ENCODE measurements at regions not wholly inside any gene's neighbourhood (a gene's known extent, or its start where the extent isn't known, plus 50 kb on each side); places are given as distances from the start of the nearest gene placed in this dataset.

DNA sequence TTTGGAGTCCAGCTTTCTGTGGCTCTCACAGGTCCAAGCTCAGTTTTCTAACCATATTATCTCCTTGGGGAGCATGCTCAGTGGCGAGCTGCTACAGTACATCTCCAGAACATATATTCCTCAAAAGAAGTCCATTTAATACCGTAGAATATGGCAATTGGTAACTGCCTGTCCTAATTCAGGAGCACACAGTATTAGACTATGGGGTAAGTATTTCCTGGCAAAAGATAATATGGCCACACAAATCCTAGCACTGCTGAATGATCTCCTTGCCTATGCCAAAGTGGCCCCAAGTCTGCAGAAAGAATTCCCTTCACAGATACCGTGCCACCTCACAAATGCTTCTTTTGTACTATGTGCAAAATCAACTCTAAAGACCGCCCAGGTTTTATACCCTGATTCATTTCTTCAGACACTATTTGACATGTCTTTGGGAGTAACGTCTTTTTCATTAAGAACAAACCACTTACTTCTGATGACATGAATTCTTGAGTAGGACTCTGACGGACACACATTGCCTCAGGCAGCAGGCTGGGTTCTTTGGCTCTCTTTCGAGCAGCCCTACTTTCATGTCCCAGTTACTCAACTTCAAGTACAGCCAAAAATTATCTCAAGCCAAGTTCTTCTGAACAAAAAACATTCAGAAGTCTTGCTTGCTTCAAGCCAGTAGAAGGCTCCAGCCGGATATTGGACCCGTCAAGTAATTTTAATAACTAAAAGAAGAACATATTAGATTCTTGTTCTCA is 368.3 kb upstream of the DCBLD2 start:
- in situ Hi-C loops (cut with HindIII; ENCODE audit: low sequenced_read_pairs): no loop called here
- peak; percentile 36 for DNase-seq (ENCODE audit: low spot score)

DNA sequence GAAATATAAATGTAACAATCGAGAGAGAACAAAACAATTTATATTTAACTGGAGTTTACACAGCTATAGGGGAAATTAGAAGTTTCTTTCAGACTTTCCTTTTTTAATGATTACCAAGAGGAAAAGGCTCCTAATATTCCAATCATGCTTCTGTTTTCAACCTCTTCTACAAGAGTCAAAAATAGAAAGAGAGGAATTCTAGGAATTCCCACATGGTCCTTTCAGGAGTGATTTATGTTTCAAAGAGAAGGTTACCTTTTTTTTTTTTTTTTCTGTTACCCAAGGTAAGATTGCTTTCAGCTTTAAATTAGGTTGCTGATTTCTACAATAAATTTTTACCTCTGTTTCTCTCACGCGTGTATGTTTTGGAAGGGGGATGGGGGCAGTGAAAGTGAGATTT is 355.3 kb upstream of the DCBLD2 start:
- in situ Hi-C loops (cut with HindIII; ENCODE audit: low sequenced_read_pairs): no loop called here

DNA sequence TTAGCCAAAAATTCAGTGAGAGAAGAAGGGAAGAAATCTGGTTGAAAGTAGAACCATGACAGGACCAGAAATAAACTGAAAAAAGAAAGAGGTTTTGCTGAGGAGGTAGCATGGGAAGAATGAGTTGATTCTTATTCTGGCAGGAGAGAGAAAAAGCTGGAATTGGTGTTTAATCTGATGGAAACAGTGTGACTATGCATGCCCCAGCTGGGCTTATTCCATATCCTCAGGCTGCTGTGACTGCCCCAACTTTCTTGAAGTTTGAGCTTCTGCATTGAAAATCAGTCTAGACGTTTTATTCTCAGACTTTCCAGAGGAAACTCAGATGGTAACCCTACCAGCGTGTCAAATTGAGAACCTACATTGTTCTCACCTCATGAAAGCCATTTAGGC is 352.5 kb upstream of the DCBLD2 start:
- in situ Hi-C loops (cut with HindIII; ENCODE audit: low sequenced_read_pairs): no loop called here
- no peak for DNase-seq (ENCODE audit: low spot score)

More for the DNA sequence above, 355.3 kb upstream of the DCBLD2 start:
- no peak for DNase-seq (ENCODE audit: low spot score)

DNA sequence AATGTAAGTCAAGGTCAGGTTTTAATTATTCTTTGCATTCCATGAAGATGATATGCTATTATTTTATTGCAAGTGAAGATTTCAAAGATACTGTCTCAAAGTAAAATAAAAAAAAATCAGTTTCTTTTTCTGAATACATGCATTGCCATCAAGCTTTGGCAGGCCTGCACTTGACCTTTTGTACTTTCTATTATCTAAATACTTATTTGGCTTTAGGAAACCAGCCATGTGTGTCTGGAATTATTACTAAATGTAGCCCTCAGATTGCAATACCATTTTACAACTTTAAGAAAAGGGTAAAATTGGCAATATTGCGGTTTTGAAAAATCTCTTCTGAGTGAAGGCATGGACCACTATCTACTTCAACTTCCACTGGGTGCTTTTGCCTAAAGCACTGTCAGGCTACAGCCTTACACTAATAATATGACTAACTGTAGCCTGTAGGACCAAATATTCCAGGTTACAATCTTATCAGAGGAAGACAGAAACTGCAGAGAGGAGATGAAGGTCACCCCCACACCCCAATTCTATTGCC is 349.4 kb upstream of the DCBLD2 start:
- no peak for DNase-seq (ENCODE audit: low spot score)
- in situ Hi-C loops (cut with HindIII; ENCODE audit: low sequenced_read_pairs): no loop called here

DNA sequence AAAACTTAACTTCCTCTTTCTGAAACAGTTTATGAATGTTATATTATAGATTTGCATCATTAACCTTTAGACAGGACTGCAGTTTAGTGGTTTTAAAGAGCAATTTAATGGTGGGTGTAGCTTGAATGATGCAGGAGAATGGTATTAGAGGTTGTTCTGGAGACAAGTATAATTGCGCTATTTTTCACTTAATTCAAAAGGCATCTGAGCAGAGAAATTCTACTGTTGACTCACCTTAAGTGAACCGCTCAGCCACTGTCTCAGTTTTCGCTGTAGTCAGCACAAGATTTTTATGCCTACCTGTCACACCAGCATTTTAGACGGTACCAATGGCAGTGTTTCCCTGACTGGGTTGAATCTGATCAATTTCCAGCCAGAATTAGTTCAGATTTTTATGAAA is 348.8 kb upstream of the DCBLD2 start:
- DNase-seq (ENCODE audit: low spot score): no peak
- in situ Hi-C loops (cut with HindIII; ENCODE audit: low sequenced_read_pairs): no loop called here

DNA sequence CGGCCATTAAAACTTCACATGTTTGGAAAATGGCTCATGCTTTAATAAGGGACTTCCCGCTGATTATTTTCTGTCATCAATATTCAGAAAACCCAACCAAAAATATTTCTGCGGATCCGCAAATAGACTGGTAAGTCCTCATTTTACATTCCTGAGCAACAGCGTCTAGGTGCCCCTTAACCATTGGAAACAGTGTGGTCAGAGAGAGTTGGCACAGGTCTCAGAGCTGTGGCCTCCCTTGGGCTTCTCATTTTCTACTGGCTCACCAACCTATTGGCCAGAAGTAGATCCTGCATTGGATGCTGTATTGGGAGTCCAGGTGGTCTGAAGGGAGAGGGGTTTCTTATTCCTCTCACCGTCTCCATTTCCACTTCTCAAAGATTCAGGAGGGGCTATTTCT is 348.1 kb upstream of the DCBLD2 start:
- in situ Hi-C loops (cut with HindIII; ENCODE audit: low sequenced_read_pairs): no loop called here
- no peak for DNase-seq (ENCODE audit: low spot score)

DNA sequence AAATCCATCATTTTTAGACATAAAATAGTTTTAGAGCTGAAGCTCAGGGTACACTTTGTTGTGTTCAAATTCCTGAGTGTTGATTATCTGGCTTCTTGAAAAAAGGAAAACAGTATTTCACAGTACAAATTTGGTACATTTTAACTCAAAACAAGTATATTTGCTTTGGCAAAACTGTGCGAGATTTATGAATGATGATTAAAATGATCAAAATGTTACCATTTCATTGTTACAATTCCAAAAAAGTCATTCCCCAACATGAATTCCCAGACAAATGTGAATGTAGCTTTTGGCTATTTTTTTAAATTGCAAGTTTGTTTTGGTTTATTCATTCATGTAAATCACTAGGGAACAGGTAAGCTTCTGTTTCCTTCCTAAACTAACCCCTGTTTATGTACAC is 347.4 kb upstream of the DCBLD2 start:
- in situ Hi-C loops (cut with HindIII; ENCODE audit: low sequenced_read_pairs): no loop called here
- DNase-seq (ENCODE audit: low spot score): no peak

DNA sequence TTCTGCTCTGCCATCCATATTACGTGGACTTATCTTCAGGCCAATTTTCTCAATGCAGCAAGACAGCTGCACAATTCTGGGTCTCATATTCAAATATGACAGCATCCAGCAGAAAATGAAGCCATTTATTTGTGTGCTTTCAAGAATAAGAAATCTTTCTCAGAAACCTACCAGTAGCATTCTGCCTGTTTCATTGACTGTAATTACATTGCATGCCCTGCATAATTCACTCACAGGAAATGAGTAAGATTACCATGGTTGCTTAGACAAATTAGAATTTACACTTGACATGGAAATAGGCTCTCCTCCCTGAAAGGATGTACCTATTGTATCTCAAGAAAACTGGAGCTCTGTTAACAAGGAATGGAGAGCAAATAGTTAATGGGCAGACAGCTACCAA is 346.6 kb upstream of the DCBLD2 start:
- in situ Hi-C loops (cut with HindIII; ENCODE audit: low sequenced_read_pairs): no loop called here
- no peak for DNase-seq (ENCODE audit: low spot score)

DNA sequence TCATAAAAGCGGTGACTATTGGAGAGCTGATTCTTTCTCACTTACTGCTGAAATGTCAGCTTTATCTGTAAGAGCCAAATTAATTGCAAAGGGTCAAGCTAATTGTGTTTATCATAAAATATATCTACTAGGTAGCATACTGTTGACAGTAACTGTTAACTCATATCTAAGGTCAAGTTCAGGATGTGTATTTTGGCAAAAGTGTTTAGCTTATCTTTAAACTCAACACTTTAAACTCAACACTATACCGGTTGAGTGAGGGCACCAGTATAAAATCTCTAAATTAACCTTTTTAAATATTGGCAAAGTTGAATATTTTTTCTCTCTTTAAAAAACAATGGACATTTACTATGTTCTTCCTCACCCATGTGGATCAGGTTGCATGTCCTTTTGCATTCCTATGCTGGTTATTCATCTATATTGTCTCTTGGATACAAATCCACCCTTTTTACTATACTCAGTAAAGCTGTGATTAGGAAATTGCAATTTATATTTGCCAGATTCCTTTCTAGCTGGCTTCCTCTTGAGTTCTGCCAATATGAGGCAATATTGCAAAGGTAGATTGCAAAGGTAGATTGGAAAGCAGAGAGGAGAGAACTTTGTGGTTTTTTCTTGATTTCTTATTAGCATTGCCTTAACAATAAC is 344.6 kb upstream of the DCBLD2 start:
- in situ Hi-C loops (cut with HindIII; ENCODE audit: low sequenced_read_pairs): no loop called here
- no peak for DNase-seq (ENCODE audit: low spot score)

DNA sequence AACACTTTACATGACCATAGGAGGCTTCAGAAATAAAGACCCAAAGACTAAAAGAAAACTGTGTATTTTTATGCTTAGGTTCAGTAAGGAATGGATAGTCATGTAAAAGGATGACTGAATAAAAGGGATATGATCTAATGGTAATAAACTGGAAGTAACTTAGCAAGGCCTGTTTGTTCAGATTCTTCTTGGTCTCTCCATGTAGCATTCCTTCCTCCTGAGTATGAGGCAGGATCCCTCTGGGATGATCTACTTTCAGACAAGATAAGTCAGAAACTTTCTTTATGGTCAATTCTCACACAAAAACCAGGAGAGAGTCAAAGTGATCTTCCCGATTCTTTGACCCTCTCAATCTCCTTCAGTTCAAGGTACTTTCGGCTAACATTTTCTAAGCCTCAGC is 340.8 kb upstream of the DCBLD2 start:
- in situ Hi-C loops (cut with HindIII; ENCODE audit: low sequenced_read_pairs): no loop called here
- DNase-seq (ENCODE audit: low spot score): no peak

DNA sequence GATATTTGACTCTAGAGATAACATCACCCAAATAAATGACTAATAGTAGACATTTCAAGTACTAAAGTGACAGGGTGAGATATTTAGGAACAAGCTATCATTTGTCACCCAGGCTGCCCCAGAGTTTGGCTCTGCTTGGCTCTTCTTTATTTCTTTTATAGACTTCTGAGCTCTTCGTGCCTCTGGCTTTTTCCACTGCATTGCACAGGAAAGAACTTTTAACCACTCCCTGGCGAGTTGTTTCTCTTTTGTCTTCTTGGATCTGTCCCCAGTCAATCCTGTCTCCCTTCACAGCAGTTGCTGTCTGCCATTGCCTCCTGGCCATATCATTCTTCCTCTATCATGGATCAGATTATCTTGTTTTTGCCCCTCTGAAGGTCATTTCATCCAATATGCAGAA is 339.2 kb upstream of the DCBLD2 start:
- DNase-seq (ENCODE audit: low spot score): no peak
- in situ Hi-C loops (cut with HindIII; ENCODE audit: low sequenced_read_pairs): no loop called here

DNA sequence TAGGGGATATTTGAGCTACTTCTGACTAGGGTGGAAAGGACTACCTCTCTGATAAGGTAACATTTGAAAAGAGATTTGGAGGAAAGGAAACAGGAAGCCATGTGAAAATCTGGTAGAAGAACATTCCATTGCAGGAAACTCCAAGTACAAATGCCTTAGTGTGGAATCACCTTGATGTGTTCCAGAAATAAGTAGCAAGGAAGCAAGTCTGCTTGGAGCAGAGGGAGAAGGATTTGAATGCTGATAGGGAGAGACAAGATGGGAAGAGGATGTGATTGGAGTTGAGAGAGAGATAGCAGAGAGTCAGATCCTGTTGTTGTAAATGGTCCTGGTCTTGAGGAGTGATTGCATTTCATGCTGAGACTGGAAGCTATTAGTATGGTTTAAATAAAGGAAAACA is 335.1 kb upstream of the DCBLD2 start:
- in situ Hi-C loops (cut with HindIII; ENCODE audit: low sequenced_read_pairs): no loop called here
- DNase-seq (ENCODE audit: low spot score): no peak

DNA sequence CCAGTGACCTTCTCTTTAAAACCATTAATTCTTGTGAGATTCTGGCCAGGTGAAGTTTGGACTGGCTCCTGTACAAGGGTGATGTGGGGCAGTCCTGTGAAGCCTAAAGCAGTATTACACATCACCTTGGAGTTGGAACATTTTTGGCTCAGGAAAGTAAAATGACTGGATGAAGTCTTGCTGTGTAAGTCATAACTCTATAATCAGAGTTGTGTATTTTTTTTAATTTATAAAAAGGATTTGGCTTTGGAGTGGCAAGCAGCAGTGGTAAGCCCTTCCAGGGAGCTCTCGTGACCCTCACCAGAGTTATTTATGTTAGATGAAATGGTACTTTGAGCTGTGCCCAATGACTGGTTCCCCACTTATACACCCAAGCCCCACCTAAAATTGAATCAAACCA is 331.2 kb upstream of the DCBLD2 start:
- DNase-seq (ENCODE audit: low spot score): no peak
- in situ Hi-C loops (cut with HindIII; ENCODE audit: low sequenced_read_pairs): no loop called here

DNA sequence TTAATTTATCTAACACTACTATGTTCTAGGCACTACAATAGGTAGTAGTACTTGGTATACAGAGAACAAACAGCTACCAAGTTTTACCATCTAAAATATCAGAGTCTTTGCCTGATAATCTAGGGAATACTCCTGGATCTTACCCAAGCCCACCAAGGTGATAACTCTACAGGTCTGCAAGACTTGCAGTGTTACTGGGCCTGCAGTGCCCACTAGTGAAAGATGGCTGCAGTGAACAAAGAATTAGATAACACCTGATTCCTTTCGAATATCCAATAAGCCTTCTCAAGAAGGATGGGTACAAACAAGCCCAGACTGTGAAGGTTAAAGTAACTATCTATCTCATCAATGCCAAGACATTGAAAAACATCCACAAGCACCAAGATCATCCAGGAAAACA is 317.0 kb upstream of the DCBLD2 start:
- no peak for DNase-seq (ENCODE audit: low spot score)
- in situ Hi-C loops (cut with HindIII; ENCODE audit: low sequenced_read_pairs): no loop called here

DNA sequence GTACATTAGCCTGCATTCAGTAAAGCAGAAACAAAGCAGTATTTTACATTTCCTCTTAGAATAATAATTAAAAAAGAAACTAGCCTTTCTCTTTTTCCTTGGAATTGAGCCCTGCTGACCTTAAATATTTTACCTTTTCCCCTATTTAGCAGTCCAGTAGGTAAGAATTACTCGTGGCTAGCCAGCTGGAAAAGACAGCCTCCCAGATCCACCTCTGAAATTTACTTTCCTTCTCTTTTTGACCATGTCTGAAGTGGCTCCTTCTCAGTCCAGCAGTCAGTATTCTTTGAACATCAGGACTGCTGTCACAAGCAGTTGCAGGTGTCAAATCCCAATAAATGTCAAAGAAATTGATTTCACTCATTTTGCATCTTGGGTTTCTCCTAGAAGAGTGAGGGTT is 311.5 kb upstream of the DCBLD2 start:
- in situ Hi-C loops (cut with HindIII; ENCODE audit: low sequenced_read_pairs): no loop called here
- DNase-seq (ENCODE audit: low spot score): no peak

DNA sequence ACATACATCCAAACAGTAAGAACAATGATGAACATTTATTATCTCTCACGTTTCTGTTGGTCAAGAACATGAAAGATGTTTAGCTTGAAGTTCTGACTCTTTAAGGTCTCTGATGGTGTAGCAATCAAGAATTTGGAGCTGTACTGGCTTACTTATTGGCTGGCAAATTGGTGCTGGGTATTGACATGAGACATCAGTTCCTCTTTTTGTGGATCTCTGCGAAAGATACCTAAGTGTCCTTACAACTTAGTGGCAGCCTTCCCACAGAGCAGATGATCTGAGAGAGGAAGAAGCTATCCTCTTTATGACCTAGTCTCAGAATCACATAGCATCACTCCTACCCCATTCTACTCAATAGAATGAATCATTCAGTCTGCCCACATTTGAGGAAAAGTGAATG is 309.8 kb upstream of the DCBLD2 start:
- no peak for DNase-seq (ENCODE audit: low spot score)
- in situ Hi-C loops (cut with HindIII; ENCODE audit: low sequenced_read_pairs): no loop called here

DNA sequence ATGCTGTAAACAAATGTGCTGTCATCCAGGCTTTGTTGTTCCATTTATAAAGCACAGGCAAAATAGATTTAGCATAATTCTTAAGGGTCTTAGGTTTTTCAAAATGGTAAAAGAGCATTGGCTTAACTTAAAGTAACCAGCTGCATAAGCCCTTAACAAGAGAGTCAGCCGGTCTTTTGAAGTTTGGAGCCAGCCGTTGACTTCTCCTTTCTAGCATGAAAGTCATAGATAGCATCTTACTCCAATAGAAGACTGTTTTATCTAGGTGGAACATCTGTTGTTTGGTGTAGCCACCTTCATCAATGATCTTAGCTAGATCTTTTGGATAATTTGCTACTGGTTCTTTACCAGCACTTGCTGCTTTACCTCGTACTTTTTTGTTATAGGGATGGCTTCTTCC is 297.5 kb upstream of the DCBLD2 start:
- DNase-seq (ENCODE audit: low spot score): no peak
- in situ Hi-C loops (cut with HindIII; ENCODE audit: low sequenced_read_pairs): no loop called here

DNA sequence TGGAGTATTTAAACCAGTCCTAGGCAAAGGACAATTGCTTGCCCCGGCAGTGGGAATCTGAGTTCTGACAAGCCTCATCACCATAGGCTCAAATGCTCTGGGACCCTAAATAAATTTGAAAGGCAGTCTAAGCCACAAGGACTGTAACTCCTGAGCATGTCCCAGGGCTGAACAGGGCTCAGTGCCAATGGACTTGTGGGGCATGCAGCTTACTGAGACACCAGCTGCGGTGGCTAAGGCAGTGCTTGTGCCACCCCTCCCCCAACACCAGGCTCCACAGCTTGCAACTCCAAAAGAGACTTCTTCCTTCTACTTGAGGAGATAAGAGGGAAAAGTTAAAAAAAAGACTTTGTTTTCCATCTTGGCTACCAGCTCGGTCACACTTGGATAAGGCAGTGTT is 289.7 kb upstream of the DCBLD2 start:
- in situ Hi-C loops (cut with HindIII; ENCODE audit: low sequenced_read_pairs): no loop called here

DNA sequence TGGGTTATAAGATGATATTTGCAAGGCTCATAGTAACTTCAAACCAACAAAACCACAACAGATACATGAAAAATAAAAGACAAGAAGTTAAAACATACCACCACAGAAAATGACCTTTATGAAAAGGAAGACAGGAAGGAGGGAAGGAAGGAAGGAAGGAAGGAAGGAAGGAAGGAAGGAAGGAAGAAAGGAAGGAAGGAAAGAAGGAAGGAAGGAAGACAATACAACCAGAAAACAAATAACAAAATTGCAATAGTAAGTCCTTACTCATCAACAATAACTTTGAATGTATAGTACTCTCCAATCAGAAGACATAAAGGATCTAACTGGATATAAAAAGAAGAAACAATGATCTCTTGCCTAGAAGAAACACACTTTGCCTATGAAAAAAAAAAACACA is 287.4 kb upstream of the DCBLD2 start:
- in situ Hi-C loops (cut with HindIII; ENCODE audit: low sequenced_read_pairs): no loop called here
- DNase-seq (ENCODE audit: low spot score): no peak

More for the DNA sequence above, 289.7 kb upstream of the DCBLD2 start:
- no peak for DNase-seq (ENCODE audit: low spot score)

DNA sequence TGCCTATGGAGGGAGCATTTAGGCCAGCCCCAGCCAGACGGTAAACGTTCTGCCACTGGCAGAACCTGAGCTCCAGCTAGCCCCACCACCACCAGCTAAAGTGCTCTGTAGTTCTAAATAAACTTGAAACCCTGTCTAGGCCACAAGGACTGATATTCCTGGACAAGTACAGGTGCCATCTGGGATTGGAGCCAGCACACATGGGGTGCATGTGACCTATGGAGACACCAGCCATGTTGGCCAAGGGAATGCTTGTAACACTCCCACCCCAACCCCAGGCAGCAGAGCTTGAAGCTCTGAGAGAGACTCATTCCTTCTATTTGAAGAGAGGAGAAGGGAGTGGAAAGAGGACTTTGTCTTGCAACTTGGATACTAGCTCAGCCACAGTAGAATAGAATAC is 284.5 kb upstream of the DCBLD2 start:
- in situ Hi-C loops (cut with HindIII; ENCODE audit: low sequenced_read_pairs): no loop called here
- no peak for DNase-seq (ENCODE audit: low spot score)

All from G401 (cell line).